ENCODE measurements at regions not wholly inside any gene's neighbourhood (a gene's known extent, or its start where the extent isn't known, plus 50 kb on each side); places are given as distances from the start of the nearest gene placed in this dataset.

DNA sequence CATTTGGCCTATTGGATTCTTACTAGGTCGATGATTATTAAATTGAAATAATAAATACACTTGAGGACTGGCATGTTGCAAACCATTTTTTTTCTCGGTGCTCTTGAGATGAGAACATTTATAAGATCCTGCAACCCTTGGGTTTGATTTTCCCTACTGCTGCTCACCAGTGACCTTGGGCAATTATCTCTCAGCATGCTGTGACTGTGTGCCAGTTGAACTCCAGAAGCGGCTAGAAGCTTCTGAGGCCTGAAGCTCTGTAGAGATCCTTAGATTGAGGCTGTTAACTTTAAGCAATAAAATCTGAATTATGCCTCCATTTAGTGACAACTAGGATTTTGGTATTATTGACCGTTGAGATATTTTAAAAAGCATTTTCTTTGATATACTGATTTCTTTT, 489.8 kb downstream of the MAT2B start:
- no peak overlapping the region for H3K27ac ChIP-seq
- H3K4me3 ChIP-seq = no peak overlapping the region

DNA sequence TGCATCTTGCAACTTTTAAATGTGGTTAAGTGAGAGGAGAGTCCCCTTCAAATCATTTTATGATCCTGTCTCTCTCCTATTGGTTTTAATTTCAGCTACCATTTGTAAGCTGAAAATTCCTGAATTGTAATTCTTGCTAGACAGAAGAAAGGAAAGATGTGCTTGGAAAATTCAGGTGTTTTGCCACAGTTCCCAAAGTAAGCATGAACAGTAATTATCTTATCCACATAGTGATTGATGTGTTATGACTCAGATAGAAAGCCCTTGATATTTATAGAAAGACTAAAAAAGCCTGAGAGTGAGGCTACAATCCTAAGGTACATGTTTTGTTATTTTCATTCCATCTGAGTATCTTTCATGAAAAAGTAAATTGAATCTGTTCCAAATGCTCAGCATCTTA, 492.5 kb downstream of the MAT2B start:
- Histone ChIP-seq H3K4me3 (no peak overlapping the region), H3K27ac (no peak overlapping the region)

DNA sequence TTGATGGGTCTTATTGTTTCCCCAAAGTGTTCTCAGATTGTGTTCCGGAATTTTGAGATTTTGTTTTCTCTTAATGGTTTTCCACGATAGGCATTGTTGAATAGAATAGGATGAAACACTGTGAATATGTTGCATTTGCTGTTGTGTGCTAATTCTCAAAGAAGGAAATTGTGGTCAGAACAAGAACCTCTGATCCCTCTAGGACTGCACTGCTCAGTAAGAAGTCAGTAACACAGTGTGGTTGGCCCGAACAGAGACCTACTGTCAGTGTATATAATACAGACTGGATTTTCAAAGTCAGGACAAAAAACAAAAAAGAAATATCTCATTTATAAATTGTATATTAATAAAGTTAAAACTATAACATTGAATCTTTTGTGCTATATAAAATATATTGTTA, 494.8 kb downstream of the MAT2B start:
- Histone ChIP-seq H3K27ac (no peak overlapping the region), H3K4me3 (no peak overlapping the region)

DNA sequence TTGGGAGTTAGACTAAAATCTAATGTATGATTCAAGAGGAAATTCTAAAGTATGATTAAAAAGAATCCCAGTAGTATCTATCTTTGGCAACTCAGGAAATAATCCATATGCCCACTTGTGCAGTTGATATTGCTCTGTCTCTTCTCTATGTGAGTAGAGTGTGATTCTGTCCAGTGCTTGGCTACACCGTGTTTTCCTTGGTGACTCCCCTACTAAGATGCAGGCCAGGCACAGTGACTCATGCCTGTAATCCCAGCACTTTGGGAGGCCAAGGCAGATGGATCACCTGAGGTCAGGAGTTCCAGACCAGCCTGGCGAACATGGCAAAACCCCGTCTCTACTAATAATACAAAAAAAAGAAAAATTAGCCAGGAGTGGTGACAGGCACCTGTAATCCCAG, 495.4 kb downstream of the MAT2B start:
- H3K27ac ChIP-seq = no peak overlapping the region
- H3K4me3 ChIP-seq = no peak overlapping the region

DNA sequence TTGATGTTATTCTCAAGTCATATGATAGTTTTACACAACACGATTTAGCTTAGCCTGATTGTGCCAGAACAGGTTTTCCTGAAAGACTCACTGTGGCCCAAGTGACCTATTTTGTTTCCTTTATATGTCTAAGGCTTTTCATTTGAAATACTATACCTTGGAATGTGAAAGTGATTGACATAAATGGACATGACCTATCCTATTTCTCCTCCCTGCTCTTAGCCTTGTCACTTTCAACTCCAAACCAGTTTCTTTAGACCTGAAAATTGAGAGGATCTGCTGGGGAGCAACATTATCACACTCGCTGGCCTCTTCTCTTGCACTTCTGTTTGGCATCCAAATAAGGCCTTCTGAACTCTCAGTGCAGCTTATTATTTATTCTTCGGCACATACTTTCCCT, 496.8 kb downstream of the MAT2B start:
- H3K27ac ChIP-seq = no peak overlapping the region
- no peak overlapping the region for H3K4me3 ChIP-seq

DNA sequence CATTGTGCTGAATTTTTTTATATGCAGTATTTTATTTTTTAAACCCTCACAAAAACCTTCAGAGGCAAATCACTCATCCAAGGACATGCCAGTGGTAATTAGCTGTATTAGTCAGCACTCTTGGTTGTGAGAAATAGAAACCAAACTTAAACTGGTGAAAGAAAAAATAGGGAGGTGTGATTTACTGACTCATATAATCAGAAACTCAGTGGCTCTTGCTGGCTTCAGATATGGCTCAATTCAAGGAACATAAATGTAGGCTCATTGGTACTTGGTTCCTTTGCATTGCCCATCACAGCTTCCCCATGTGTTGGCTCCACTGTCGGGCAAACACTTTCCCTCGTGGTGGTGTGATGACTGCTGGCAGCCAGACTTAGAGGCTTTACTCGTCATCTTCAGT, 497.2 kb downstream of the MAT2B start:
- Histone ChIP-seq H3K27ac (no peak overlapping the region), H3K4me3 (no peak overlapping the region)

DNA sequence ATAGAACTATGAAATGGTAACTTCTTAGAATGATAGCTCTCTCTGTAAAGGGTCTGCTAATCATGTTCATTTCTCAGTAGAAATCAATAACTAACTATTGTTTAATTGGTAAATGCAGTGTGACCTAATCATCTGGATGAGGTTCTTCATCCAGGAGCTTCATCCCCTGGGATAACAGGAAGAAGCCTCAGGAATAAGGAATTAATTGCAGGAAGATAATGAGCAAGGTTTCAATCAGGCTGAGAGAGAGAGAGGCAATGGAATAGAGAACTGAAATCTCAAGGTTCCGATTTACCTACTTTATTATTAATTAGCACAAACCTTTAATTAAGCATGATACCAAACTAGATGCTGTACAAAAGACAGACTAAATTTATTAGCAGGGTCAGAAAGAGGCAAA, 499.7 kb downstream of the MAT2B start:
- no peak overlapping the region for H3K4me3 ChIP-seq
- H3K27ac ChIP-seq = no peak overlapping the region

DNA sequence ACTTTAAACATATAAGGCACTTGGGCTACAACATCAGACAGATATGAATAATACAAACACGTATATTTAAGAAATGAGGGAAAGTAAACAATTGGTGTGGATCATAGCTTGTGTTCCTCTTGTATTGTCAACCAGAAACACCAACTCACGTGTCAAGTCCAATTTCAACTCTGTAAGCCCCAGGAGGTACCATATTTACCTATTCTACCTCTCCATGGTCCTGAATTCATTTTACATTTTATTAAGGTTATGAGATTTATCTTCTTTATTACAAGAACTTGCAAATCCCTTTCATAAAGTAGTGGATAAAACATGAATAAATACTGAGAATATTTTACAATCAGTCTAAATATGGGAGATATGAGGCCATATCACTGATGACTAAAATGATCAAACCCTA, 501.6 kb downstream of the MAT2B start:
- H3K4me3 ChIP-seq = no peak overlapping the region

DNA sequence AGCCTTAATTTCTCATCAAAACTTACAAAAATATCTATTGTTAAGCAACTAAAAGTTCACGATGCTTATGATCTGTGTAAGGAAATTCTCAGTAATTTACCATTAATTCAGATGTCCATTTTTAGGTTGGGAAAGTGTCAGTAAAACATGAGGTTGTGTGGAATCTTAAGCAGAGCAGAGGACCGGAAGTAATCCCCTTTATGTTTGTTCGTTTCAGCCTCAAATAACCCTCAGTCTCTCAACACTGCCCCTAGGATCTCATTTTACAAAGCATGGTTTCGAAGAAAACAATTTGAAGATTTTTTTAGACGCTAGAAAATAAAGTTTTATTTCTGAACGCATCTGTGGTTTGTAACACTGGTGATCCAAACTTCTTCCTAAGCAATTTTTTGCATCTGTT, 504.2 kb downstream of the MAT2B start:
- Histone ChIP-seq H3K27ac (no peak overlapping the region), H3K4me3 (no peak overlapping the region)

More for the DNA sequence above, 501.6 kb downstream of the MAT2B start:
- H3K27ac ChIP-seq = no peak overlapping the region

DNA sequence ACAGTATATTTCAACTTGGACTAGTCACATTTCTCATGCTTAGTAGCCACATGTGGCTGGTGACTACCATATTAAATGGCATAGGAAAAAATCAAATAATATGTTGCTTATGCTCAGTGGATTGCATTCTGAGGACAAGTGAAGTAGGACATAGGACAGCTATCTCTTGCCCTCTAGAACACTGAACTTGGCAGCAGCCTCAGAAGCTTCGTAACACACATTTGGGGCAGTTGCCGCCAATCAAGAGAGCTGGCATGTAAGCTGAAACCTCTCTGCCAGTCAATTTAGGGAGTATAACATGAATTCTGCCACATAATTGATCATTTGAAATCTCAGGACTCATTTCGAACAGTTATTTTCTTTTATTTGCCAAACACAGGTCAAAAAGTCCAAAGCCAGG, 505.5 kb downstream of the MAT2B start:
- Histone ChIP-seq H3K4me3 (no peak overlapping the region), H3K27ac (no peak overlapping the region)

DNA sequence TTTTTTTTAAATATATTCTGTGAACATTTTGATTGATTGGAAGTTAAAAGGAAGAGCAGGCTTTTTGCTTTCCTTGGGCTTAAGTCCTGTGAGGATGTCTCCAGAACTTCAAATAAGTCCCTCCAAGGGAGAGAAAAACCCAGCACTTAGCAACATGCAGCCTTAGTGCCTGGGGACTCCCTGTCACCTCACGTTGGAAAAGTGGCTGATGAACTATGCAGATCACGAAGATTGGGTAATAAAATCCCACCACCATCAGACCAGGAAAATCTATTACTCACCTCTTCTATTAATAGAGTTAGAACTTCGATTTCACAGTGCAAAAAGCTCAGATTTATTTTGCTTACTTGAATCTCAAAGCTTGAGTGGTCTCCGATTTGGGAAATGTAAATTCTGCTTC, 507.0 kb downstream of the MAT2B start:
- H3K4me3 ChIP-seq = no peak overlapping the region
- no peak overlapping the region for H3K27ac ChIP-seq

DNA sequence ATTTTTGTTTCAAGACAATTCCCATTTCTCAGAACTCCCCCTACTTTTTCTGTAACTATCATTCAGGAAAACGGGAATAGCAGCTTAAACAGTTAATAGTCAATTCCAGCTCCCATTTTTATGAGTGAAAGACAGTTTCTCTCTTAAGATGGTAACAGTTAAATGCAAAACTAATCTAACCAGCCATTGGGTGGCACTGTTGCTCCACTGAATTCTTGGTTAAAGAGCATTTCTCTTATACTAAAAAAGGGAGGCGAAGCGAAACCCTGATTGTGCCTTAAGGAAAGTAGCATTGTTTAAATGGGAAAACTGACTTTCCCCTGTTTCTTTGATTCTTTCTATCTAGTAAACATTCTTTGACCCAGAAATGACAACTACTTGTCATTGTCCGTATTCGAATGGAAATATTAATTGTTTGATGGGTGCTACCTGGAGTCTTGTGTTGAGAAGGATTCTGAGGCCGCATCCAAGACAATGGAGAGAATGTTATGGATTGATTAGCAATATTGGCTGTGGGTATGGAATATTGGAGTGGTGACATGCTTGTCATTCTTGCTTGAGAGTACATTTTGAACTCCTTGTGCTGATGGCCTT, 507.8 kb downstream of the MAT2B start:
- no peak overlapping the region for H3K4me3 ChIP-seq
- H3K27ac ChIP-seq = no peak overlapping the region

DNA sequence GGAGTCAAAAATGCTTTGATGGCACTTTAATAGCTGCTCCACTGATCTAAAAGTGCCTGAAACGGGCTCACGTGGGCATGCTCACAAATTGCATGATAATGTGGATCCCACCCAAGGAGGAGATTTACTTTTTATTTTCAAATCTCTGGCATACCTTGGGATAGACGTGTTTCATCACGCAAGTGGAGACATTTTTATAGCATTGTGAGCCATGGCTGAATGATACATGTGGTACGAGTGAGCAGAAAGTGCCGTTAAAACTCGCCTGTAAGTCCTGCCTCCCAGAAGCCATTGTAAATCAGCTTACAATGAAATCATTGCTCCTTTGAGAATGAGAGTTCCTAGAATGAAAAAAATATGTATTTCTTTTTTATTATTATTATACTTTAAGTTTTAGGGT, 514.7 kb downstream of the MAT2B start:
- no peak overlapping the region for H3K4me3 ChIP-seq
- no peak overlapping the region for H3K27ac ChIP-seq

DNA sequence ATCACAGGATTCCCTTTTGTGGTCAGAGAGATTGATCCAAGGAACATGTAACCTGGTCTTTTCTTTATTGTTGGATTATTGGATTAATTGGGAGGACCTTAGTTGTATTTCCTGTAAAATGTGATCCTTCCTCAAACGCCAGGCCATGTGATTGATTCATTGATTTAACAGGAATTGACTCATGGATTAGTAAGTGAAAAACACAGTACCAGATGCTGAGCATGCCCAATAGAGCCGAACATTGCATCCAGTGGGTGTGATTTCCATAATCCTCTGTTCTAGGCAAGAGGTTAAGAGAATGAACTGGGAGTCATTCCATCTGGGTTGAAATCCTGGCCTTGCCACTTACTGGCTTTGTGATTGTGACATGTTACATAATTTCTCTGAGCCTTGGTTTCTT, 522.3 kb downstream of the MAT2B start:
- no peak overlapping the region for H3K4me3 ChIP-seq

DNA sequence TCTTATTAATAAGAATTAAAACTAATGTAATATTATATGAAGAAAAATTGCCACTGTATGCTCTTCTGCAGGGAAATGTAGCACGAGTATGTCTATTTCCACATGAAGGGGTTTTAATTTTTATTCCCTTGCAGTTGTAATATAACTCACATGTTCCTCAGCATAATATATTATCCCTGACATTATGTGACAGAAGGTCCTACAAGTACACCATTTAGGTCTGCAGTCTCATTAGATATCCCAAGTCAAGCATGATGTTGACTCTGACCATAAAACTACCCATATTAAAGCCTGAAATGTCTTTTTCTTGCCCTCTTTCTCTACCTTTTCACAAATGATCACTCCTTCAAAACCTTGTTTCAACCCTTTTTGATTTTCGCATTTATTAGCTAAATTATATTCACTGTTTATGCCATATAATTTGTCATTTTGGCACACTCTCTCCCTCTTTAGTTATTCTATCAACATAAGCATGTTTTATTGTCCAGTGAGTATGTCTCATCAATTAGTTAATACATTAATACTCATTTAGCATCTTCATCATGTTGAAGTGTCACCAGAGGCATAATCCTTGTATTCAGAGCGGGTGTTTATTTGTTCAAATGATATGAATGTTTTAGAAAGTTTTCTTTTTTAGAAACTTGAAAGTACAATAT, 532.8 kb downstream of the MAT2B start:
- Histone ChIP-seq H3K27ac (no peak overlapping the region), H3K4me3 (no peak overlapping the region)

More for the DNA sequence above, 522.3 kb downstream of the MAT2B start:
- H3K27ac ChIP-seq = no peak overlapping the region

DNA sequence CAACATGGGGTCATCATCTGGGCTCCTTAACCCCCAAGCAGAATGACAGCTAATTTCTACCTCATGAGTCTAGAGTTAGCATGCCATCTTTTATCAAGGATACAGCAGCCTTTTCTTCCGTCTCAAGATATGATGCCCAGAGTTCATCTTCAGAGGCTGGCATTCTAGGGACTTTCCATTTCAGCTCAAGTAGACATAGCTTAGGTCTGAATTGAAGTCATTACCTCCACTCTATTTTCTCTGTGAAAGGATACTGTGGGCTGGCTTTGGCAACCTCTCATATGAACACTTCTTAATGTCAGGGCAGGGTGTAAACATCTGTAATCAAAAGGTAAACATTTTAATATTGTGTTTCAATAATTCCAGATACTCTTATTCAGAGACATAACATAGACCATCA, 535.7 kb downstream of the MAT2B start:
- no peak overlapping the region for H3K4me3 ChIP-seq

DNA sequence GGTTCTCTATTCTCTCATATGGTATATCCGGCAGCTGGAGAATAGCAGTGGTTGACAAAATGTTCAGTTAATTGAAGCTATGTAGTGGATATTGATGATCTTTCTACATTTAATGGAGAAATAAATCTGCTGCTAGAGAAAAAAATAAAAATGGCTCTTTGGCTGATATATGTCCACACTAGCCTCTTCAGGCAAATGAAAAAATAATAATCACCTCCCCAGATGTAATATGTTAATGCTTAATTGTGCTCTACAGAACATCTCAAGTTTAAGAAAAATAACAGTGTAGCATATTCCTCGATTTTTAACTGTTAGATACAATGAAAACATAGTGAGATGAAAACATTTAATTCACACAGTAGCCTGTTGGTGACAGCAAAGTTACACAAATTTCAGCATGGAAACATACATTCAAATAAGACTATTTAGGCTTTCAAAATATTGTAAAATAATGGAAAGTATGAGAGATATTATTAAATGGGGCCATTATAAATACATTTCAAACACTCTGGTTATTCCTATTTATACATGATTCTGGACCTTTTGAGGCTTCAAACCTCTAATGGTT, 543.0 kb downstream of the MAT2B start:
- H3K27ac ChIP-seq = no peak overlapping the region
- no peak overlapping the region for H3K4me3 ChIP-seq

More for the DNA sequence above, 535.7 kb downstream of the MAT2B start:
- no peak overlapping the region for H3K27ac ChIP-seq

DNA sequence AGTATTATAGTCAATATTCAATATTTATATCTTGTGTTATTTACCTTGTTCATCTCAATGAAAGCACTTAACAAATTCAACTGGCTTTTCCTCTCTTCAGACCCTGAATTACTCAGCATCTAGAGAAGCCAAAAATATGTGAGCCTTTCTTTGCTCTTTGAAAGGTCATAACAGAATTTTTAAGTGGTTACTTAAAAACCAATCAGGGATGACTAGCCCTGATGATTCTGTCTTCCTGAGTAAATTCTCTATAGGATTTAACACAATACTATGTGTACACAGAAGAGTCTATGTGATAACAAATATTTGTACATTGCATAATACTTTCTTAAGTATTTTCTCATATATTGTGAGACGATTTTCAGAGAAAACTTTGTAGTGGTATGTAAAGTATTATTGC, 546.3 kb downstream of the MAT2B start:
- Histone ChIP-seq H3K27ac (no peak overlapping the region), H3K4me3 (no peak overlapping the region)

DNA sequence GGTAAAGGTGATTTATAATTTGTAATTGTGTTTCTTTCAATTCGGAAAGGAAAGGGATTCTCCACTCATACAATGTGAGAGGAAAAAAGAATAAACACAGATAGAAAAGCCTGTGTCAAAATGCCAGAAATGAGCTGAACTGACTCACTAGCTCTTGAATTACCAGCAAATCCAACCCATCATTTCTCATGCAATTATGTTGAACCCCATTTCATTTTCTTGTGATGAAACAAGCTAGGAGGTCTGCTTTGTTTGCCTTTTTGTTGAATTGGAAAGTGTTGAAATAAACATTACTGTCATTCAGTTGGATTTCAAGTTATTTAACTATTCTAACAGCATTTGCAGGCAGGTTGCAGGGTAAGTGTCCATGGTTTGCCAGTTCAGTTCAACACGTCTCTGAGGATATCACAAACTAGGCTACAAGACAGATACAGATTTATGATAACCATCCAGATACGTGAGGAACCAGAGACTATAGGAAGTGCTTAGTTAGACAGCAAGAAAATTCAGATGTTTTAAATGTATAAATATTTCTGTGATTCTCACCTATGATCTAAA, 547.2 kb downstream of the MAT2B start:
- H3K4me3 ChIP-seq = no peak overlapping the region
- H3K27ac ChIP-seq = no peak overlapping the region

DNA sequence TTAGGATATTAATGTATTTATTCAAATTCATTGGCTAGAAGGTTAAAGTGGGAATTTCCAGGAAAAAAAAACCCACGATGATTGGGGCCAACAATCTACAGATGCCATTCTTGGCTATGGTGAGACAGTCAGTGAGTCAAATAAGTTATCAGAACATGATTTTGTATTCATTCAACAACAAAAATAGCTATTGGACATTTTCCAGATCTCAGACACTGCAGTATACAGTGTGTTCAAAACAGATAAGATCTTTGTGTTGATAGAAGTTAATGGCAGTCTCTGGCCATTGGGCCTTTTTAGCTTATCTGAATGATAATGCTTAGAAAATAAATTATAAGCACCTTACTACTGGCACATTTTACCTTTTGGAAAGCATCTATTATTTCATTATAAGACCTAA, 547.7 kb downstream of the MAT2B start:
- Histone ChIP-seq H3K27ac (no peak overlapping the region), H3K4me3 (no peak overlapping the region)

DNA sequence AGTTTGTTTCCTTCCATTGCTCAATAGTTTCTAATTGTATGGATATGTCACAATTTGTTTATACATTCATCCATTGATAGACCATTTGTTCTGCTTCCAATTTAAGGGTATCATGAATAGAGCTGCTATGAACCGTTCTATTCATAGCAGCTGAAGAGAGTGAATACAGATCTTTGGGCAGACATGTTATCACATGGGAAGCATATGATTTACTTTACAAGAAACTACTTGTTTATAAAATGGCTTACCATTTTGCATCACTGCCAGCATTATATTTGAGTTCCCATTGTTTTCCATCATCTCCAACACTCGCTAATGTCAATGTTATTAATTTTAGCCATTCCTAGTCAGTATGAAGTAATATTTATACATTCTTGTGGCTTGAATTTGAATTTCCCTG, 549.0 kb downstream of the MAT2B start:
- no peak overlapping the region for H3K27ac ChIP-seq
- H3K4me3 ChIP-seq = no peak overlapping the region
